ENCODE measurements at regions not wholly inside any gene's neighbourhood (a gene's known extent, or its start where the extent isn't known, plus 50 kb on each side); places are given as distances from the start of the nearest gene placed in this dataset.

DNA sequence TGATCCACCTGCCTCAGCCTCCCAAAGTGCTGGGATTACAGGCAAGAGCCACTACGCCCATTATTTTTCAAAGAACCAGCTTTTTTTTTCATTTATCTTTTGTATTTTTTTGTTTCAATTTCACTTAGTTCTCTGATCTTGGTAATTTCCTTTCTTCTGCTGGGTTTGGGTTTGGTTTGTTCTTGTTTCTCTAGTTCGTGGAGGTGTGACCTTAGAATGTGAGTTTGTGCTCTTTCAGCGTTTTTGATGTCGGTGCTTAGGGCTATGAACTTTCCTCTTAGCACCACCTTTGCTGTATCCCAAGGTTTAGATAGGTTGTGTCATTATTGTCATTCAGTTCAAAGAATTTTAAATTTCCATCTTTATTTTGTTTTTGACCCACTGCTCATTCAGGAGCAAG, 86.7 kb upstream of the MSTN start:
- TF ChIP-seq, protein P1, sequence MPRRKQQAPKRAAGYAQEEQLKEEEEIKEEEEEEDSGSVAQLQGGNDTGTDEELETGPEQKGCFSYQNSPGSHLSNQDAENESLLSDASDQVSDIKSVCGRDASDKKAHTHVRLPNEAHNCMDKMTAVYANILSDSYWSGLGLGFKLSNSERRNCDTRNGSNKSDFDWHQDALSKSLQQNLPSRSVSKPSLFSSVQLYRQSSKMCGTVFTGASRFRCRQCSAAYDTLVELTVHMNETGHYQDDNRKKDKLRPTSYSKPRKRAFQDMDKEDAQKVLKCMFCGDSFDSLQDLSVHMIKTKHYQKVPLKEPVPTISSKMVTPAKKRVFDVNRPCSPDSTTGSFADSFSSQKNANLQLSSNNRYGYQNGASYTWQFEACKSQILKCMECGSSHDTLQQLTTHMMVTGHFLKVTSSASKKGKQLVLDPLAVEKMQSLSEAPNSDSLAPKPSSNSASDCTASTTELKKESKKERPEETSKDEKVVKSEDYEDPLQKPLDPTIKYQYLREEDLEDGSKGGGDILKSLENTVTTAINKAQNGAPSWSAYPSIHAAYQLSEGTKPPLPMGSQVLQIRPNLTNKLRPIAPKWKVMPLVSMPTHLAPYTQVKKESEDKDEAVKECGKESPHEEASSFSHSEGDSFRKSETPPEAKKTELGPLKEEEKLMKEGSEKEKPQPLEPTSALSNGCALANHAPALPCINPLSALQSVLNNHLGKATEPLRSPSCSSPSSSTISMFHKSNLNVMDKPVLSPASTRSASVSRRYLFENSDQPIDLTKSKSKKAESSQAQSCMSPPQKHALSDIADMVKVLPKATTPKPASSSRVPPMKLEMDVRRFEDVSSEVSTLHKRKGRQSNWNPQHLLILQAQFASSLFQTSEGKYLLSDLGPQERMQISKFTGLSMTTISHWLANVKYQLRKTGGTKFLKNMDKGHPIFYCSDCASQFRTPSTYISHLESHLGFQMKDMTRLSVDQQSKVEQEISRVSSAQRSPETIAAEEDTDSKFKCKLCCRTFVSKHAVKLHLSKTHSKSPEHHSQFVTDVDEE (CRISPR knock-in tag; IDR thresholded peaks at IDR 0.05): no peak
- TF ChIP-seq TOX (CRISPR knock-in tag; IDR thresholded peaks at IDR 0.05; ENCODE audit: borderline replicate concordance) (no peak), ARNTL (CRISPR knock-in tag; IDR thresholded peaks at IDR 0.05; ENCODE audit: borderline replicate concordance, low read depth) (no peak), GLIS3 (CRISPR knock-in tag; IDR thresholded peaks at IDR 0.05) (no peak), ZNF8 (CRISPR knock-in tag; IDR thresholded peaks at IDR 0.05) (no peak), CSDC2 (CRISPR knock-in tag; IDR thresholded peaks at IDR 0.05) (no peak), ZFP30 (CRISPR knock-in tag; IDR thresholded peaks at IDR 0.05) (no peak), ZFP3 (CRISPR knock-in tag; IDR thresholded peaks at IDR 0.05) (no peak), RARB (CRISPR knock-in tag; IDR thresholded peaks at IDR 0.05) (no peak), ZNF70 (CRISPR knock-in tag; IDR thresholded peaks at IDR 0.05) (no peak), TCF4 (CRISPR knock-in tag; IDR thresholded peaks at IDR 0.05; ENCODE audit: borderline replicate concordance) (no peak), ZC3H10 (CRISPR knock-in tag; IDR thresholded peaks at IDR 0.05) (no peak)
- TF ChIP-seq, protein P2, sequence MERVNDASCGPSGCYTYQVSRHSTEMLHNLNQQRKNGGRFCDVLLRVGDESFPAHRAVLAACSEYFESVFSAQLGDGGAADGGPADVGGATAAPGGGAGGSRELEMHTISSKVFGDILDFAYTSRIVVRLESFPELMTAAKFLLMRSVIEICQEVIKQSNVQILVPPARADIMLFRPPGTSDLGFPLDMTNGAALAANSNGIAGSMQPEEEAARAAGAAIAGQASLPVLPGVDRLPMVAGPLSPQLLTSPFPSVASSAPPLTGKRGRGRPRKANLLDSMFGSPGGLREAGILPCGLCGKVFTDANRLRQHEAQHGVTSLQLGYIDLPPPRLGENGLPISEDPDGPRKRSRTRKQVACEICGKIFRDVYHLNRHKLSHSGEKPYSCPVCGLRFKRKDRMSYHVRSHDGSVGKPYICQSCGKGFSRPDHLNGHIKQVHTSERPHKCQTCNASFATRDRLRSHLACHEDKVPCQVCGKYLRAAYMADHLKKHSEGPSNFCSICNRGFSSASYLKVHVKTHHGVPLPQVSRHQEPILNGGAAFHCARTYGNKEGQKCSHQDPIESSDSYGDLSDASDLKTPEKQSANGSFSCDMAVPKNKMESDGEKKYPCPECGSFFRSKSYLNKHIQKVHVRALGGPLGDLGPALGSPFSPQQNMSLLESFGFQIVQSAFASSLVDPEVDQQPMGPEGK (CRISPR knock-in tag; IDR thresholded peaks at IDR 0.05; ENCODE audit: borderline replicate concordance): no peak

All from SK-N-SH treated with all-trans-retinoic acid at 6 μM for 48 hours (cell line).